ENCODE measurements at regions not wholly inside any gene's neighbourhood (a gene's known extent, or its start where the extent isn't known, plus 50 kb on each side); places are given as distances from the start of the nearest gene placed in this dataset.

DNA sequence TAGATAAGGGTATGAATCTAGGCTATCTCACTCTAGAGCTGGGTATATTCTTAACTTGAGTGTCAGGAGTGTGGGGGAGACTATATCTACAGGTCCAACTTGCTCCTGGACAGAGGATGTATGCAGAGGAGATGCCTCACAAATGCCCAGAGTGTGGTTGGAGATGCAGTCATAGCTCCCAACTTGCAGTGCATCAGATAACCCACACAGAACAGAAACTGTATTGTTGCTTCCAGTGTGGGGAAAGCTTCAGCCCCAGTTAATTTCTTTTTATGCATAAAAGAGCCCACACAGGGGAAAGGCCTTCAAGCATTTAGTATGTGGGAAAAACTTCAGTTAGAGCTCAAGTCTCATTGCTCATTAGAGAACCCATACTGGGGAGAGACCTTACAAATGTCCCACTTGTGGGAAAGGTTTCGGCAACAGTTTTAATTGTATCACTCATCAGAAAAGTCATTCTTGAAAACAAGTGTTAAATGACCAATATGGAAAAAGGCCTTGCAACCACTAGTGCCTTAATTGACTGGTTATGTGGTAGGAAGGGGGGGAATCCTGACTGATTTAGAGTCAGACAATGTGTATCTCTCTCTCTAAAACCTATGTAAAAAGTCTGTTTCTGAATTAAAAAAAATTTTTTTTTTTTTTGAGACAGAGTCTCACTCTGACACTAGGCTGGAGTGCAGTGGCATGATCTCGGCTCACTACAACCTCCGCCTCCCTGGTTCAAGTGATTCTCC lies 67.9 kb downstream of the EBNA1BP2 start:
- FAIRE-seq (no peak), ATAC-seq (no peak), DNase-seq (ENCODE audit: low spot score) (no peak)
- no peaks in the 10 kb centered on the region for H3K79me2 ChIP-seq (ENCODE audit: insufficient read depth, low read length)
- no peak overlapping the region for H3K9ac ChIP-seq (ENCODE audit: insufficient read depth, low read depth, low read length)
- no peak overlapping the region for H3K27ac ChIP-seq (ENCODE audit: extremely low read length, insufficient read depth, low read length)
- in situ Hi-C loops (cut with HindIII; ENCODE audit: extremely low pct_ligation_motif_present, low pct_unique_long_range_greater_than_20kb) (no loop called here), intact Hi-C loops (cut with micrococcal nuclease; ENCODE audit: unreplicated experiment) (no loop called here)
- no TSS peak for BruUV-seq (replicated peaks)
- H3K27me3 ChIP-seq (ENCODE audit: control insufficient read depth in 1 of 2, insufficient read depth in 2 of 2, low read length in 2 of 2) = no peaks in the 10 kb centered on the region; a peak in 1 of 5 replicates
- ChIA-PET CTCF (ENCODE audit: low intra/inter-chr PET ratio, low total read pairs) (no interaction called here), POLR2A (interaction anchor here (1.8 kb wide), 1 partner anchor 16 kb away, joined by 5 read pairs; no protein-coding TSS in a partner anchor)
- H4K20me1 ChIP-seq (ENCODE audit: insufficient read depth, low read length) = no peaks in the 10 kb centered on the region
- TF ChIP-seq, protein P1, sequence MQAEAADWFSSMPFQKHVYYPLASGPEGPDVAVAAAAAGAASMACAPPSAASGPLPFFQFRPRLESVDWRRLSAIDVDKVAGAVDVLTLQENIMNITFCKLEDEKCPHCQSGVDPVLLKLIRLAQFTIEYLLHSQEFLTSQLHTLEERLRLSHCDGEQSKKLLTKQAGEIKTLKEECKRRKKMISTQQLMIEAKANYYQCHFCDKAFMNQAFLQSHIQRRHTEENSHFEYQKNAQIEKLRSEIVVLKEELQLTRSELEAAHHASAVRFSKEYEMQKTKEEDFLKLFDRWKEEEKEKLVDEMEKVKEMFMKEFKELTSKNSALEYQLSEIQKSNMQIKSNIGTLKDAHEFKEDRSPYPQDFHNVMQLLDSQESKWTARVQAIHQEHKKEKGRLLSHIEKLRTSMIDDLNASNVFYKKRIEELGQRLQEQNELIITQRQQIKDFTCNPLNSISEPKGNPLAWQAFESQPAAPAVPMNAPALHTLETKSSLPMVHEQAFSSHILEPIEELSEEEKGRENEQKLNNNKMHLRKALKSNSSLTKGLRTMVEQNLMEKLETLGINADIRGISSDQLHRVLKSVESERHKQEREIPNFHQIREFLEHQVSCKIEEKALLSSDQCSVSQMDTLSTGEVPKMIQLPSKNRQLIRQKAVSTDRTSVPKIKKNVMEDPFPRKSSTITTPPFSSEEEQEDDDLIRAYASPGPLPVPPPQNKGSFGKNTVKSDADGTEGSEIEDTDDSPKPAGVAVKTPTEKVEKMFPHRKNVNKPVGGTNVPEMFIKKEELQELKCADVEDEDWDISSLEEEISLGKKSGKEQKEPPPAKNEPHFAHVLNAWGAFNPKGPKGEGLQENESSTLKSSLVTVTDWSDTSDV (CRISPR knock-in tag; IDR thresholded peaks at IDR 0.05) = no peak
- no peak for TF ChIP-seq KAT8 (CRISPR knock-in tag; IDR thresholded peaks at IDR 0.05)
- no peak for TF ChIP-seq SRF (IDR thresholded peaks at IDR 0.05; ENCODE audit: low read depth, low read length)
- TF ChIP-seq ZFP36L1 (CRISPR knock-in tag; IDR thresholded peaks at IDR 0.05) = no peak
- TF ChIP-seq MEIS2 (CRISPR knock-in tag; IDR thresholded peaks at IDR 0.05) = no peak
- TF ChIP-seq, protein P2, sequence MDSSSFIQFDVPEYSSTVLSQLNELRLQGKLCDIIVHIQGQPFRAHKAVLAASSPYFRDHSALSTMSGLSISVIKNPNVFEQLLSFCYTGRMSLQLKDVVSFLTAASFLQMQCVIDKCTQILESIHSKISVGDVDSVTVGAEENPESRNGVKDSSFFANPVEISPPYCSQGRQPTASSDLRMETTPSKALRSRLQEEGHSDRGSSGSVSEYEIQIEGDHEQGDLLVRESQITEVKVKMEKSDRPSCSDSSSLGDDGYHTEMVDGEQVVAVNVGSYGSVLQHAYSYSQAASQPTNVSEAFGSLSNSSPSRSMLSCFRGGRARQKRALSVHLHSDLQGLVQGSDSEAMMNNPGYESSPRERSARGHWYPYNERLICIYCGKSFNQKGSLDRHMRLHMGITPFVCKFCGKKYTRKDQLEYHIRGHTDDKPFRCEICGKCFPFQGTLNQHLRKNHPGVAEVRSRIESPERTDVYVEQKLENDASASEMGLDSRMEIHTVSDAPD (CRISPR knock-in tag; IDR thresholded peaks at IDR 0.05) = no peak
- no peak for TF ChIP-seq SMC3 (IDR thresholded peaks at IDR 0.05; ENCODE audit: low read length)
- no peak for TF ChIP-seq ZNF383 (CRISPR knock-in tag; IDR thresholded peaks at IDR 0.05; ENCODE audit: borderline replicate concordance)
- no peak for TF ChIP-seq ZNF839 (CRISPR knock-in tag; IDR thresholded peaks at IDR 0.05; ENCODE audit: borderline replicate concordance)
- peaks cover 8% of the 10 kb centered on the region for H3K9me3 ChIP-seq (ENCODE audit: low read length)
- peaks cover 13% of the 10 kb centered on the region for H3K4me1 ChIP-seq (ENCODE audit: insufficient read depth, low read length)
- no peak overlapping the region for H2AFZ ChIP-seq (ENCODE audit: low read length)
- no peak overlapping the region for H3K4me3 ChIP-seq (replicated peaks in 1 of 3; ENCODE audit: insufficient read depth in 1 of 3, low read depth in 2 of 3, low read length in 3 of 3)
- no peaks in the 10 kb centered on the region for H3K36me3 ChIP-seq (replicated peaks in 1 of 2; ENCODE audit: control insufficient read depth in 1 of 2, insufficient read depth in 2 of 2, low read length in 2 of 2)
- no peak overlapping the region for H3K4me2 ChIP-seq (ENCODE audit: low read depth, low read length)
- 48% methylated on average over 3 of the region's 3 CpGs for WGBS (ENCODE audit: low lambda C conversion rate)

Data from HepG2 (cell line).